ENCODE measurements at regions not wholly inside any gene's neighbourhood (a gene's known extent, or its start where the extent isn't known, plus 50 kb on each side); places are given as distances from the start of the nearest gene placed in this dataset.
"Not testable (repeated sequence)": the region's sequence is repeated elsewhere in the genome, so short reads cannot be mapped to it uniquely, and the experiment has no call there.

GRCh38 chr9:102631559-102631958 lies 363.6 kb upstream of the CYLC2 start:
- Histone ChIP-seq H3K36me3 (ENCODE audit: control insufficient read depth in 3 of 3, insufficient read depth in 3 of 3, low read length in 3 of 3) (no peaks in the 10 kb centered on the region), H3K4me3 (ENCODE audit: low read length in 3 of 3) (no peak overlapping the region), H3K4me1 (ENCODE audit: control insufficient read depth in 3 of 3, insufficient read depth in 3 of 3, low read length in 3 of 3) (no peaks in the 10 kb centered on the region), H3K9ac (ENCODE audit: low read depth in 1 of 3, low read length in 3 of 3) (no peak overlapping the region), H3K9me3 (ENCODE audit: control insufficient read depth in 3 of 3, low read length in 3 of 3) (peaks cover 0 to 4% (median 0%) of the 10 kb centered on the region in 3 donors), H3K27me3 (ENCODE audit: control insufficient read depth in 3 of 3, insufficient read depth in 3 of 3, low read length in 3 of 3) (no peaks in the 10 kb centered on the region), H3K27ac (ENCODE audit: low read depth, low read length) (no peak overlapping the region)

- no peak overlapping the region for H3K27ac ChIP-seq (ENCODE audit: low read depth, low read length)
- no peak overlapping the region for H3K9ac ChIP-seq (ENCODE audit: low read depth in 1 of 3, low read length in 3 of 3)
- H3K4me3 ChIP-seq (ENCODE audit: low read length in 3 of 3): no peak overlapping the region
- H3K36me3 ChIP-seq (ENCODE audit: control insufficient read depth in 3 of 3, insufficient read depth in 3 of 3, low read length in 3 of 3): no peaks in the 10 kb centered on the region
- H3K27me3 ChIP-seq (ENCODE audit: control insufficient read depth in 3 of 3, insufficient read depth in 3 of 3, low read length in 3 of 3): no peaks in the 10 kb centered on the region
- no peaks in the 10 kb centered on the region for H3K4me1 ChIP-seq (ENCODE audit: control insufficient read depth in 3 of 3, insufficient read depth in 3 of 3, low read length in 3 of 3)
- peaks cover 0 to 2% (median 0%) of the 10 kb centered on the region in 3 donors for H3K9me3 ChIP-seq (ENCODE audit: control insufficient read depth in 3 of 3, low read length in 3 of 3)
Observed at GRCh38 chr9:102609461-102609860, 385.7 kb upstream of the CYLC2 start.

- H3K9ac ChIP-seq (ENCODE audit: low read depth in 1 of 3, low read length in 3 of 3); H3K9me3 ChIP-seq (ENCODE audit: control insufficient read depth in 3 of 3, low read length in 3 of 3); H3K4me1 ChIP-seq (ENCODE audit: control insufficient read depth in 3 of 3, insufficient read depth in 3 of 3, low read length in 3 of 3); H3K27ac ChIP-seq (ENCODE audit: low read depth, low read length); H3K27me3 ChIP-seq (ENCODE audit: control insufficient read depth in 3 of 3, insufficient read depth in 3 of 3, low read length in 3 of 3); H3K36me3 ChIP-seq (ENCODE audit: control insufficient read depth in 3 of 3, insufficient read depth in 3 of 3, low read length in 3 of 3); H3K4me3 ChIP-seq (ENCODE audit: low read length in 3 of 3): not testable (repeated sequence)
Observed at GRCh38 chr9:102603198-102604195, 391.6 kb upstream of the CYLC2 start.

- no peaks in the 10 kb centered on the region for H3K27me3 ChIP-seq (ENCODE audit: control insufficient read depth in 3 of 3, insufficient read depth in 3 of 3, low read length in 3 of 3)
- H3K9ac ChIP-seq (ENCODE audit: low read depth in 1 of 3, low read length in 3 of 3): no peak overlapping the region
- H3K27ac ChIP-seq (ENCODE audit: low read depth, low read length): no peak overlapping the region
- no peaks in the 10 kb centered on the region for H3K4me1 ChIP-seq (ENCODE audit: control insufficient read depth in 3 of 3, insufficient read depth in 3 of 3, low read length in 3 of 3)
- no peaks in the 10 kb centered on the region for H3K9me3 ChIP-seq (ENCODE audit: control insufficient read depth in 3 of 3, low read length in 3 of 3)
- no peak overlapping the region for H3K4me3 ChIP-seq (ENCODE audit: low read length in 3 of 3)
- H3K36me3 ChIP-seq (ENCODE audit: control insufficient read depth in 3 of 3, insufficient read depth in 3 of 3, low read length in 3 of 3): no peaks in the 10 kb centered on the region
Observed at GRCh38 chr9:102594241-102594640, 400.9 kb upstream of the CYLC2 start.

- H3K27me3 ChIP-seq (ENCODE audit: control insufficient read depth in 3 of 3, insufficient read depth in 3 of 3, low read length in 3 of 3): no peaks in the 10 kb centered on the region
- no peaks in the 10 kb centered on the region for H3K9me3 ChIP-seq (ENCODE audit: control insufficient read depth in 3 of 3, low read length in 3 of 3)
- no peak overlapping the region for H3K4me3 ChIP-seq (ENCODE audit: low read length in 3 of 3)
- no peak overlapping the region for H3K9ac ChIP-seq (ENCODE audit: low read depth in 1 of 3, low read length in 3 of 3)
- no peak overlapping the region for H3K27ac ChIP-seq (ENCODE audit: low read depth, low read length)
- H3K4me1 ChIP-seq (ENCODE audit: control insufficient read depth in 3 of 3, insufficient read depth in 3 of 3, low read length in 3 of 3): no peaks in the 10 kb centered on the region
- no peaks in the 10 kb centered on the region for H3K36me3 ChIP-seq (ENCODE audit: control insufficient read depth in 3 of 3, insufficient read depth in 3 of 3, low read length in 3 of 3)
Observed at GRCh38 chr9:102587281-102587680, 407.9 kb upstream of the CYLC2 start.

GRCh38 chr9:102569436-102569835 lies 425.7 kb upstream of the CYLC2 start:
- H3K27ac ChIP-seq (ENCODE audit: low read depth, low read length): no peak overlapping the region
- H3K4me3 ChIP-seq (ENCODE audit: low read length in 3 of 3): no peak overlapping the region
- no peak overlapping the region for H3K9ac ChIP-seq (ENCODE audit: low read depth in 1 of 3, low read length in 3 of 3)
- peaks cover 0 to 3% (median 0%) of the 10 kb centered on the region in 3 donors for H3K9me3 ChIP-seq (ENCODE audit: control insufficient read depth in 3 of 3, low read length in 3 of 3)
- no peaks in the 10 kb centered on the region for H3K36me3 ChIP-seq (ENCODE audit: control insufficient read depth in 3 of 3, insufficient read depth in 3 of 3, low read length in 3 of 3)
- no peaks in the 10 kb centered on the region for H3K27me3 ChIP-seq (ENCODE audit: control insufficient read depth in 3 of 3, insufficient read depth in 3 of 3, low read length in 3 of 3)
- no peaks in the 10 kb centered on the region for H3K4me1 ChIP-seq (ENCODE audit: control insufficient read depth in 3 of 3, insufficient read depth in 3 of 3, low read length in 3 of 3)

- Histone ChIP-seq H3K9ac (ENCODE audit: low read depth in 1 of 3, low read length in 3 of 3) (no peak overlapping the region), H3K27me3 (ENCODE audit: control insufficient read depth in 3 of 3, insufficient read depth in 3 of 3, low read length in 3 of 3) (no peaks in the 10 kb centered on the region)
Observed at GRCh38 chr9:102551346-102551745, 443.8 kb upstream of the CYLC2 start.

GRCh38 chr9:102550886-102551285 lies 444.2 kb upstream of the CYLC2 start:
- Histone ChIP-seq H3K36me3 (ENCODE audit: control insufficient read depth in 3 of 3, insufficient read depth in 3 of 3, low read length in 3 of 3) (no peaks in the 10 kb centered on the region), H3K27me3 (ENCODE audit: control insufficient read depth in 3 of 3, insufficient read depth in 3 of 3, low read length in 3 of 3) (no peaks in the 10 kb centered on the region), H3K9me3 (ENCODE audit: control insufficient read depth in 3 of 3, low read length in 3 of 3) (peaks cover 0 to 3% (median 2%) of the 10 kb centered on the region in 3 donors), H3K27ac (ENCODE audit: low read depth, low read length) (no peak overlapping the region), H3K4me1 (ENCODE audit: control insufficient read depth in 3 of 3, insufficient read depth in 3 of 3, low read length in 3 of 3) (no peaks in the 10 kb centered on the region), H3K4me3 (ENCODE audit: low read length in 3 of 3) (no peak overlapping the region), H3K9ac (ENCODE audit: low read depth in 1 of 3, low read length in 3 of 3) (no peak overlapping the region)

More at GRCh38 chr9:102551346-102551745, 443.8 kb upstream of the CYLC2 start:
- Histone ChIP-seq H3K27ac (ENCODE audit: low read depth, low read length) (no peak overlapping the region), H3K9me3 (ENCODE audit: control insufficient read depth in 3 of 3, low read length in 3 of 3) (peaks cover 0 to 3% (median 2%) of the 10 kb centered on the region in 3 donors), H3K36me3 (ENCODE audit: control insufficient read depth in 3 of 3, insufficient read depth in 3 of 3, low read length in 3 of 3) (no peaks in the 10 kb centered on the region), H3K4me1 (ENCODE audit: control insufficient read depth in 3 of 3, insufficient read depth in 3 of 3, low read length in 3 of 3) (no peaks in the 10 kb centered on the region), H3K4me3 (ENCODE audit: low read length in 3 of 3) (no peak overlapping the region)

- no peak overlapping the region for H3K27ac ChIP-seq (ENCODE audit: low read depth, low read length)
- H3K9me3 ChIP-seq (ENCODE audit: control insufficient read depth in 3 of 3, low read length in 3 of 3): peaks cover 0 to 3% (median 2%) of the 10 kb centered on the region in 3 donors
- no peaks in the 10 kb centered on the region for H3K27me3 ChIP-seq (ENCODE audit: control insufficient read depth in 3 of 3, insufficient read depth in 3 of 3, low read length in 3 of 3)
- H3K9ac ChIP-seq (ENCODE audit: low read depth in 1 of 3, low read length in 3 of 3): no peak overlapping the region
- H3K4me1 ChIP-seq (ENCODE audit: control insufficient read depth in 3 of 3, insufficient read depth in 3 of 3, low read length in 3 of 3): no peaks in the 10 kb centered on the region
- H3K4me3 ChIP-seq (ENCODE audit: low read length in 3 of 3): no peak overlapping the region
- H3K36me3 ChIP-seq (ENCODE audit: control insufficient read depth in 3 of 3, insufficient read depth in 3 of 3, low read length in 3 of 3): no peaks in the 10 kb centered on the region
Observed at GRCh38 chr9:102550266-102550665, 444.9 kb upstream of the CYLC2 start.

GRCh38 chr9:102534031-102534430 lies 461.1 kb upstream of the CYLC2 start:
- no peaks in the 10 kb centered on the region for H3K4me1 ChIP-seq (ENCODE audit: control insufficient read depth in 3 of 3, insufficient read depth in 3 of 3, low read length in 3 of 3)
- peaks cover 0 to 2% (median 0%) of the 10 kb centered on the region in 3 donors for H3K9me3 ChIP-seq (ENCODE audit: control insufficient read depth in 3 of 3, low read length in 3 of 3)
- H3K9ac ChIP-seq (ENCODE audit: low read depth in 1 of 3, low read length in 3 of 3): no peak overlapping the region
- no peak overlapping the region for H3K27ac ChIP-seq (ENCODE audit: low read depth, low read length)
- no peaks in the 10 kb centered on the region for H3K27me3 ChIP-seq (ENCODE audit: control insufficient read depth in 3 of 3, insufficient read depth in 3 of 3, low read length in 3 of 3)
- H3K36me3 ChIP-seq (ENCODE audit: control insufficient read depth in 3 of 3, insufficient read depth in 3 of 3, low read length in 3 of 3): no peaks in the 10 kb centered on the region
- no peak overlapping the region for H3K4me3 ChIP-seq (ENCODE audit: low read length in 3 of 3)

All from skeletal muscle tissue (tissue), 3 donors.